Endothelial cell of umbilical vein (primary cell): ENCODE measurements at regions not wholly inside any gene's neighbourhood (a gene's known extent, or its start where the extent isn't known, plus 50 kb on each side); places are given as distances from the start of the nearest gene placed in this dataset.

Source experiments
- EZH2 ChIP-seq: IDR thresholded peaks from 2 replicates; pipeline ENCODE4 v1.6.1; 2012; ENCODE audit warnings: borderline replicate concordance, low read depth, mild to moderate bottlenecking, moderate library complexity, low read length, inconsistent platforms; ENCODE audit not compliant: severe bottlenecking
- FOS ChIP-seq: IDR thresholded peaks from 2 replicates; pipeline ENCODE4 v1.6.1; 2011; ENCODE audit warnings: mild to moderate bottlenecking, low read length, moderate library complexity, borderline replicate concordance; ENCODE audit not compliant: insufficient read depth
- GATA2 ChIP-seq: IDR thresholded peaks from 2 replicates; pipeline ENCODE4 v1.7.0; 2011; ENCODE audit warnings: low read depth, mild to moderate bottlenecking, moderate library complexity, mixed read lengths, low read length; ENCODE audit not compliant: insufficient read length, insufficient read depth
- POLR2A ChIP-seq: IDR thresholded peaks from 2 replicates; pipeline ENCODE4 v1.6.1; 2012; ENCODE audit warnings: low read depth, mild to moderate bottlenecking, control low read depth, low read length
- POLR2AphosphoS5 ChIP-seq: IDR thresholded peaks from 2 replicates; pipeline ENCODE4 v1.6.1; 2012; ENCODE audit warnings: low read depth, mild to moderate bottlenecking, control low read depth, low read length, moderate library complexity; ENCODE audit not compliant: insufficient read depth
- TF ChIP-seq, protein P1 (sequence below), 2 donors: IDR thresholded peaks; 1 replicate in 1 of 2; 2 replicates in 1 of 2; pipeline ENCODE4 v1.5.1; 2011; ENCODE audit warnings: low read length in 2 of 2, mild to moderate bottlenecking in 2 of 2, moderate library complexity in 2 of 2, control low read depth in 1 of 2, inconsistent platforms in 1 of 2, low read depth in 1 of 2; ENCODE audit not compliant: insufficient read depth in 1 of 2; ENCODE audit errors: extremely low read depth in 1 of 2

DNA sequence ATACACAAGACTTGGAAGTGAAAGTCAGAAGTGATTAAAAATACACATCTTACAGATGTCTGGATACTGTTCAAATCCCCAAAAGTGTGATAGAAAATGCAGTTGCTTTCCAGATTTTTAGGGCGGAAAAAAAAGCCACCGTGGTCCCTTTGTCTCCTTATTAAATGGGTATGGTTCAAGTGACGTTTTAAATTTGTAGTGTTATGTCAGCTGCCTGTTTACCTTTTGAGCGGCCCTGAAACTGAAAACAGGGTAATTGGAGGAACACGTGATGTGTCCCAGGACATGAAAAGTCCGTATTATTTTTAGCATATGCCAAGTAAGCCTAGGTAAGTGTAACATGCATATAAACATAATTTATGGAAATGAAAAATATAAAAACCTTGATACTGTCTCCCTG, 109.0 kb upstream of the PDZRN3 start:
- TF ChIP-seq, protein P1, sequence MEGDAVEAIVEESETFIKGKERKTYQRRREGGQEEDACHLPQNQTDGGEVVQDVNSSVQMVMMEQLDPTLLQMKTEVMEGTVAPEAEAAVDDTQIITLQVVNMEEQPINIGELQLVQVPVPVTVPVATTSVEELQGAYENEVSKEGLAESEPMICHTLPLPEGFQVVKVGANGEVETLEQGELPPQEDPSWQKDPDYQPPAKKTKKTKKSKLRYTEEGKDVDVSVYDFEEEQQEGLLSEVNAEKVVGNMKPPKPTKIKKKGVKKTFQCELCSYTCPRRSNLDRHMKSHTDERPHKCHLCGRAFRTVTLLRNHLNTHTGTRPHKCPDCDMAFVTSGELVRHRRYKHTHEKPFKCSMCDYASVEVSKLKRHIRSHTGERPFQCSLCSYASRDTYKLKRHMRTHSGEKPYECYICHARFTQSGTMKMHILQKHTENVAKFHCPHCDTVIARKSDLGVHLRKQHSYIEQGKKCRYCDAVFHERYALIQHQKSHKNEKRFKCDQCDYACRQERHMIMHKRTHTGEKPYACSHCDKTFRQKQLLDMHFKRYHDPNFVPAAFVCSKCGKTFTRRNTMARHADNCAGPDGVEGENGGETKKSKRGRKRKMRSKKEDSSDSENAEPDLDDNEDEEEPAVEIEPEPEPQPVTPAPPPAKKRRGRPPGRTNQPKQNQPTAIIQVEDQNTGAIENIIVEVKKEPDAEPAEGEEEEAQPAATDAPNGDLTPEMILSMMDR (IDR thresholded peaks at IDR 0.05; ENCODE audit: extremely low read depth in 1 of 2, insufficient read depth in 1 of 2, low read depth in 1 of 2, low read length in 2 of 2): no peak
- TF ChIP-seq GATA2 (no peak), POLR2AphosphoS5 (no peak), POLR2A (no peak), EZH2 (no peak), FOS (no peak)
